B cell (primary cell): ENCODE measurements at regions not wholly inside any gene's neighbourhood (a gene's known extent, or its start where the extent isn't known, plus 50 kb on each side); places are given as distances from the start of the nearest gene placed in this dataset.
A peak's percentile ranks its signal among the peaks of the same experiment; 100 is the strongest.

Experiments used
- ATAC-seq: fragments of 200-7000 bp; cut with Tn5 transposase; one replicate; pipeline ENCODE4 v1.10.0; 2021; ENCODE audit warnings: low read depth, mild to moderate bottlenecking, moderate number of reproducible peaks, moderate library complexity
- CTCF ChIA-PET: fragments of 350-600 bp; sonication (Branson Sonifier 250); formaldehyde crosslinking; loops from one replicate; lab custom pipeline; 2021; ENCODE audit warnings: antibody characterized with exemption, inconsistent platforms; lab: Charles Lee
- POLR2A ChIA-PET: fragments of 350-600 bp; sonication (Branson Sonifier 250); formaldehyde crosslinking; loops from one replicate; lab custom pipeline; 2021; ENCODE audit warnings: antibody characterized with exemption; lab: Charles Lee
- DNase-seq: peaks from one replicate; pipeline ENCODE4 v3.0.0; 2013
- H2AFZ ChIP-seq: 2 replicates; pipeline ENCODE4 v1.6.1; 2012; ENCODE audit warnings: mild to moderate bottlenecking, low read depth, low read length; ENCODE audit not compliant: insufficient read depth, poor library complexity, severe bottlenecking
- H3K27ac ChIP-seq, 2 donors: 1 replicate in 1 of 2; 2 replicates in 1 of 2; pipeline ENCODE4 v1.5.1; 2012 to 2013; ENCODE audit warnings: low read length in 2 of 2, mild to moderate bottlenecking in 2 of 2, moderate library complexity in 1 of 2
- H3K27me3 ChIP-seq, 4 experiments: fragments of 200-600 bp in 1 of 4; sonication (generic) in 1 of 4; replicated peaks in 1 of 4; 1 replicate in 2 of 4; 2 replicates in 2 of 4; pipeline versions ENCODE4 v1.6.1 to v1.7.0; 2013 to 2016; ENCODE audit warnings: low read length in 3 of 4, mild to moderate bottlenecking in 2 of 4, mixed read lengths in 1 of 4, moderate library complexity in 1 of 4; ENCODE audit not compliant: insufficient read depth in 4 of 4, control insufficient read depth in 3 of 4; ENCODE audit errors: control extremely low read depth in 1 of 4
- H3K36me3 ChIP-seq, 2 experiments: replicated peaks in 1 of 2; 1 replicate in 1 of 2; 2 replicates in 1 of 2; pipeline versions ENCODE4 v1.6.1 to v1.7.1; 2013; ENCODE audit warnings: low read length in 1 of 2; ENCODE audit not compliant: insufficient read depth in 2 of 2, control insufficient read depth in 1 of 2; ENCODE audit errors: control extremely low read depth in 1 of 2, extremely low read depth in 1 of 2
- H3K4me1 ChIP-seq, 2 donors: fragments of 200-600 bp in 1 of 2; sonication (generic) in 1 of 2; 1 replicate in 1 of 2; 2 replicates in 1 of 2; pipeline versions ENCODE4 v1.5.1 to v1.6.1; 2013 to 2017; ENCODE audit warnings: low read length in 2 of 2; ENCODE audit not compliant: control insufficient read depth in 2 of 2, insufficient read depth in 2 of 2
- H3K4me2 ChIP-seq: replicated peaks from 2 replicates; pipeline ENCODE3; 2012; ENCODE audit warnings: mild to moderate bottlenecking, low read depth, low read length; ENCODE audit not compliant: poor library complexity, severe bottlenecking
- H3K4me3 ChIP-seq, 5 experiments: fragments of 200-600 bp in 1 of 5; sonication (generic) in 1 of 5; 1 replicate in 3 of 5; 2 replicates in 2 of 5; pipeline versions ENCODE4 v1.5.1 to v1.7.0; 2011 to 2016; ENCODE audit warnings: low read length in 4 of 5, mild to moderate bottlenecking in 4 of 5, low read depth in 2 of 5, control low read depth in 1 of 5, moderate library complexity in 1 of 5; ENCODE audit not compliant: insufficient read depth in 1 of 5; ENCODE audit errors: control extremely low read depth in 1 of 5, extremely low read depth in 1 of 5
- H3K79me2 ChIP-seq: fragments of 200-600 bp; sonication (generic); one replicate; pipeline ENCODE4 v1.6.0; 2016; ENCODE audit warnings: low read length; ENCODE audit not compliant: control insufficient read depth, insufficient read depth
- H3K9ac ChIP-seq: fragments of 200-600 bp; sonication (generic); 2 replicates; pipeline ENCODE4 v1.6.1; 2017; ENCODE audit warnings: mild to moderate bottlenecking, low read length, moderate library complexity
- H3K9me3 ChIP-seq, 3 donors: one replicate each; pipeline versions ENCODE4 v1.6.1 to v1.7.1; 2013; ENCODE audit warnings: low read length in 2 of 3; ENCODE audit not compliant: control insufficient read depth in 2 of 3, insufficient read depth in 1 of 3; ENCODE audit errors: control extremely low read depth in 1 of 3
- H4K20me1 ChIP-seq: 2 replicates; pipeline ENCODE4 v1.6.0; 2012; ENCODE audit warnings: mild to moderate bottlenecking, low read length; ENCODE audit not compliant: insufficient read depth, control insufficient read depth, poor library complexity, severe bottlenecking
- H3K27ac Mint-ChIP-seq: one replicate; pipeline ENCODE4 v1.8.0; 2021; ENCODE audit warnings: mixed read lengths
- H3K27me3 Mint-ChIP-seq: one replicate; pipeline ENCODE4 v1.8.0; 2021; ENCODE audit warnings: mixed read lengths
- H3K4me1 Mint-ChIP-seq: one replicate; pipeline ENCODE4 v1.8.0; 2021; ENCODE audit warnings: mixed read lengths
- H3K4me3 Mint-ChIP-seq: one replicate; pipeline ENCODE4 v1.8.0; 2021; ENCODE audit warnings: mixed read lengths
- H3K9me3 Mint-ChIP-seq: one replicate; pipeline ENCODE4 v1.8.0; 2022; ENCODE audit warnings: mixed read lengths; ENCODE audit not compliant: insufficient read depth
- EZH2 ChIP-seq: IDR thresholded peaks from 2 replicates; pipeline ENCODE4 v1.6.1; 2012; ENCODE audit warnings: borderline replicate concordance, low read depth, mild to moderate bottlenecking, moderate library complexity, low read length; ENCODE audit not compliant: insufficient read depth, poor library complexity, severe bottlenecking
- WGBS: methylation state at CpG from one replicate; pipeline ENCODE4 v1.1.5; 2013; ENCODE audit warnings: missing lambda C conversion rate; ENCODE audit not compliant: insufficient coverage; 5-methylcytosine and 5-hydroxymethylcytosine counted together
- intact Hi-C: fragments of 100-400 bp; cut with micrococcal nuclease; formaldehyde crosslinking; loops from one replicate; pipeline ENCODE4 v1.10.0; 2022
- TF ChIP-seq, protein P1 (sequence below): fragments of 200-600 bp; IDR thresholded peaks from one replicate; pipeline ENCODE4 v1.8.0; 2022; ENCODE audit warnings: antibody characterized with exemption, mild to moderate bottlenecking

DNA sequence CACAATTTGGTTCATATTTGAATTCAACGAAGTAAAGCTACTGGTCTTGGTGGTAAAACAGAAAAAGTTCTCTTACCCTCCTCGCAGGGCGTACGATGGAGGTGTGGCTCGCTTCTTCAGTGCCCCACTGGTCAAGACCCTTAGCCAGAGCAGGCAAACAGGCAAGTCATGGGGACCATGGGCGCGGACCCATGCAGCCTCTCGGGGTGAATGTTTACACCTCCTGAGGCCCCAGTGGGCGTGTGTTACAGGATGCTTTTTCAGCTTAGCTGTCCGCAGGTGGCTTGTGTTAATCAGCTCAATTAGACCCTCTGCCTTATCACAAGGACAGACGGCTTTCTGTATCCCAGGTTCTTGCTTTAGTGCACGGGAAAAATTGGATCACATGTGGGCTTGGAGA lies 991.8 kb downstream of the GBE1 start:
- DNase-seq (no peak), ATAC-seq (no peak)
- Histone ChIP-seq H3K79me2 (no peaks in the 10 kb centered on the region), H3K9ac (peak overlapping the region; percentile 23), H3K4me3 (peak overlapping the region in 1 of 5 experiments; percentile 36), H3K27ac (no peak overlapping the region), H3K4me1 (no peaks in the 10 kb centered on the region), H3K4me2 (no peak overlapping the region), H3K27me3 (no peaks in the 10 kb centered on the region), H2AFZ (no peak overlapping the region), H3K9me3 (peaks cover 0 to 12% (median 0%) of the 10 kb centered on the region in 3 donors), H3K36me3 (no peaks in the 10 kb centered on the region), H4K20me1 (no peaks in the 10 kb centered on the region)
- Mint-ChIP-seq H3K27ac (no peak overlapping the region), H3K27me3 (no peaks in the 10 kb centered on the region), H3K4me1 (no peaks in the 10 kb centered on the region), H3K9me3 (peaks cover 5% of the 10 kb centered on the region), H3K4me3 (peak overlapping the region; percentile 1)
- ChIA-PET CTCF (interaction anchor here (0.6 kb wide), 1 partner anchor 532 kb away, joined by 5 read pairs; no protein-coding TSS in a partner anchor), POLR2A (no interaction called here)
- no peak for TF ChIP-seq EZH2
- TF ChIP-seq, protein P1, sequence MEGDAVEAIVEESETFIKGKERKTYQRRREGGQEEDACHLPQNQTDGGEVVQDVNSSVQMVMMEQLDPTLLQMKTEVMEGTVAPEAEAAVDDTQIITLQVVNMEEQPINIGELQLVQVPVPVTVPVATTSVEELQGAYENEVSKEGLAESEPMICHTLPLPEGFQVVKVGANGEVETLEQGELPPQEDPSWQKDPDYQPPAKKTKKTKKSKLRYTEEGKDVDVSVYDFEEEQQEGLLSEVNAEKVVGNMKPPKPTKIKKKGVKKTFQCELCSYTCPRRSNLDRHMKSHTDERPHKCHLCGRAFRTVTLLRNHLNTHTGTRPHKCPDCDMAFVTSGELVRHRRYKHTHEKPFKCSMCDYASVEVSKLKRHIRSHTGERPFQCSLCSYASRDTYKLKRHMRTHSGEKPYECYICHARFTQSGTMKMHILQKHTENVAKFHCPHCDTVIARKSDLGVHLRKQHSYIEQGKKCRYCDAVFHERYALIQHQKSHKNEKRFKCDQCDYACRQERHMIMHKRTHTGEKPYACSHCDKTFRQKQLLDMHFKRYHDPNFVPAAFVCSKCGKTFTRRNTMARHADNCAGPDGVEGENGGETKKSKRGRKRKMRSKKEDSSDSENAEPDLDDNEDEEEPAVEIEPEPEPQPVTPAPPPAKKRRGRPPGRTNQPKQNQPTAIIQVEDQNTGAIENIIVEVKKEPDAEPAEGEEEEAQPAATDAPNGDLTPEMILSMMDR, result no peak
- 91% methylated on average over 7 of the region's 12 CpGs for WGBS
- intact Hi-C loops, result no loop called here

DNA sequence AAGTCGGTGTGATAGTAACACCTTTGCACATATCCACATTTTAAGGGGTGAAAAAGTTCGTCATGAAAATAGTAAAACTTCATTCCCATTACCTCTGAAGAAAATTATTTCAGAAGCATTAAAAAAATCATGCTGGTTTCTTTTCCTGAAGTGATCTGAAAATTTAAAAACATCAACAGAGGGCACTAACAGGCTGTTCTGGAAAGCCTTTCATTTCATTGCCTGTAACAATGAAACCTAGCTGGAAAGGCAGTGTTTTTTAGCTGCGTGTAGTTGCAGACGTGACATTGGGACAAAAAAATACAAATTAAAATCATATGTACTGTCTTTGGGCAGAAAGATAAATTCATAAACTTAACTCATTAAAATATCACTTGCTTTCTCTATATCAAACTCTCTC lies 993.8 kb downstream of the GBE1 start:
- Histone ChIP-seq H3K27ac (no peak overlapping the region), H4K20me1 (no peaks in the 10 kb centered on the region), H3K4me3 (no peak overlapping the region), H2AFZ (no peak overlapping the region), H3K9ac (no peak overlapping the region), H3K36me3 (no peaks in the 10 kb centered on the region), H3K9me3 (peaks cover 0 to 11% (median 0%) of the 10 kb centered on the region in 3 donors), H3K4me2 (no peak overlapping the region), H3K4me1 (no peaks in the 10 kb centered on the region), H3K27me3 (no peaks in the 10 kb centered on the region), H3K79me2 (no peaks in the 10 kb centered on the region)
- ATAC-seq (no peak), DNase-seq (no peak)
- WGBS, result 100% methylated on average over 1 of the region's 4 CpGs
- ChIA-PET CTCF (no interaction called here), POLR2A (no interaction called here)
- no peaks in the 10 kb centered on the region for H3K4me1 Mint-ChIP-seq
- no peak overlapping the region for H3K4me3 Mint-ChIP-seq
- peaks cover 5% of the 10 kb centered on the region for H3K9me3 Mint-ChIP-seq
- H3K27me3 Mint-ChIP-seq, result no peaks in the 10 kb centered on the region
- no peak for TF ChIP-seq EZH2
- TF ChIP-seq, protein P1, result no peak
- H3K27ac Mint-ChIP-seq, result no peak overlapping the region
- intact Hi-C loops, result no loop called here
